Stimulated activated CD4-positive, alpha-beta T cell treated with anti-CD3 and anti-CD28 coated beads, Interleukin-4, amount 100 ng/mL, for 24 hours (primary cell): ENCODE measurements at regions not wholly inside any gene's neighbourhood (a gene's known extent, or its start where the extent isn't known, plus 50 kb on each side); places are given as distances from the start of the nearest gene placed in this dataset.
A peak's percentile ranks its signal among the peaks of the same experiment; 100 is the strongest.
"Not testable (repeated sequence)": the region's sequence is repeated elsewhere in the genome, so short reads cannot be mapped to it uniquely, and the experiment has no call there.

Experiments
- DNase-seq: peaks from one replicate; pipeline ENCODE4 v3.0.0-alpha.2; 2020

DNA sequence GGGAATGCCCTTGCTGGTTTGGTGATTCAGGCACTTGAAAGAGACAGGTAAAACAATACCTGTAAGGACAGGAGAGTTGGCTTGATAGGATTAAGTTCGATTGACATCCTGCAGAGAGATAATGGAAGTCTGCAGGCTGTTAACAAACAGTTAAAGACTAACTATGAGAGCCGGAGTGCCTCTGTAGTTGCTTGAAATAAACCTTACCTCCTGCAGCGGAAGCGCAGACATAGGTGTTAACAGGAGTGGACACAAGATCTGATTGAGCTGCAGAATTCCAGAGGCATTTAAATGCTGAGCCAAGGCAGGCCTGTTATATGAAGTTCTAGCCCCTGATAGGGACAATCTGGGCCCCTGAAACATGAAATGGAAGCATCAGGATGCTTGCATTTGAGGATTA lies 416.7 kb upstream of the MAOA start:
- no peak for DNase-seq

DNA sequence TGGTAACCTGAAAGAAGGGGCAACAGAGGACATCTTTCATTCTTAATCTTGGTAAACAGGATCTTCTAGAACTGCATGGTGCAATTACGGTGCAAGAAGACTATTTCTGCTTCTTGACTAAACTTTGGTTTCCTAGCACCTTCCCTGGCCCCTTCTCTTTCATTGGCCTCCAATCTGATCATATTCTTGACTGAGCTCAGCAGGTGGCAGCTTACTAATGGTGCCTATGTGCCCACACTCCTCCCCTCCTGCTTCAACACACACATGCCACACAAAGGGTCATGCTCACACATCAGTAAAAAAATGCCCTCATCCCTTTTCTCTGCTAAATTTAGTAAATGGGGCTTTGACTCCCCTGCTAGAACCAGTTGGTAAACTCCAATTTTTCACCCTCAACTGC lies 400.5 kb upstream of the MAOA start:
- DNase-seq = no peak

DNA sequence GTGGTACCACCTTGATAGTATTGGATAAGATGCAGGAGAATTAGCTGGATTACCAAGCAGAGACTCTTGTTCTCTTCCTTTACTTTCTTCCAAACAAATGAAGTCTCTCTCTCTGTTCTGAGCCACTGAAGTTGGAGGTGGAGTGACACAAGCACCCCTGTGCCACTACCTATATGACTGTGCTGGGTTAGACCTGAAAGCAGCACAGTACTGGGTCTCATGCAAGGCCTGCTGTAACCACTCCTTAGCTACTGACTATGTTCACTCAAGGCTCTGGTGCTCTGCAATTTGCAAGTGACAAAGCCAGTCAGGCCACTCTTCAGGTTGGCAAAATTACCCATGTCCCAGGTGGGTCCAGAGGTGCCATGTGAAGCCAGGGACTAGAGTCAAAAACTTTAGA lies 389.6 kb upstream of the MAOA start:
- DNase-seq = no peak

DNA sequence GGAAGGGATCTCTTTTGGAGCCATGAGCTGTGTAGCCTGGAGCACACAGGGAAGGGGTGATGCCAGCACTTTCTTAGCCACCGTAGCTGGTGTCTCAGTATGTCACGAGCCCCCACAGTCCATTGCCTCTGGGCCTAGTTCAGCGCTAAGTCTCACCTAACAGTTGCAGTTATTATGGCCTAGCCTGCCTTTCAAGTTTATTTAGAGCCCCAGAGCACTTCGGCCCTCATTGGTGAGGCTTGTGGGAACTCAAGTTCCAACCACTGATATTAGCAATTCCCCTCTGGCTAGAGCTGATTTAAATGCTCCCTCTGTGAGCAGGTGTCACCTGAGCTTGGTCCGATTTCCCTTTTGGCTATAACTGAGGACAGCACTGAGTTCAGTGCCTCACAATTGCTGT lies 388.4 kb upstream of the MAOA start:
- DNase-seq = no peak

DNA sequence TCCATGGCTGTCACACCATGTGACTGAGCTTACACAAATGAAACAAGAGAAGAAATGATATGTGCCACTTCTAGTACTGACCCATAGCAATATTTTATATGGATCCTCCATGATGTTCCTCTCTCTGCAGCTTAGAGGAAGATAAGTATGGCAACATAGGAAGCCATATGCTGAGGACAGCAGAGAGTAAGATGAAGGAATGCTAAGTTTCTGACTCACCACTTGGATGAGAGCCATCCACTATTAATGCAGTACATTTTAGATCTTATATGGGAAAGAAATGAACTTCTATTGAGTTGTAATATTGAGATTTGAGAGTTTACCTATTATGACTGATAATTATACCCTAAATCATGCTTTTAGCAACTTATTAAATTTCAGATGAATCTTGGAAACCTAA lies 386.9 kb upstream of the MAOA start:
- no peak for DNase-seq

DNA sequence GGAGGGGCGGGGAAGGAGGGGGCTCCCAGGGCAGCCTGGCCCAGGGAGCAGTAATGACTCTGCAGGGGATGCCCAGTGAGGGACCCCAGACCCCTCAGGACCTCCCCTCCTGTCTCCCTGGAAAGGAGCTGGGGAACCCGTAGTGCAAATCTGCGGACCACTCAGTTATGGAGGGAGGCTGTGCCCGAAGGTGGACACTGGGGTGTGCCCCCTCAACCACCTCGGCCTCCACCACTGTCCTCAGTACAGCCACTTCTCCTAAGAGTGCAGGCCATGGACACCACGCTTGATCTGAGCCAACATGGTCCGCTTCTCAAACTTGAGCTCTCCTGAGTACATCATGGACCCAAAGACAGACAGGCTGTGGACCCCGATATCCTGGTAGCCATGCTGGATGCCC lies 378.2 kb upstream of the MAOA start:
- DNase-seq = no peak

DNA sequence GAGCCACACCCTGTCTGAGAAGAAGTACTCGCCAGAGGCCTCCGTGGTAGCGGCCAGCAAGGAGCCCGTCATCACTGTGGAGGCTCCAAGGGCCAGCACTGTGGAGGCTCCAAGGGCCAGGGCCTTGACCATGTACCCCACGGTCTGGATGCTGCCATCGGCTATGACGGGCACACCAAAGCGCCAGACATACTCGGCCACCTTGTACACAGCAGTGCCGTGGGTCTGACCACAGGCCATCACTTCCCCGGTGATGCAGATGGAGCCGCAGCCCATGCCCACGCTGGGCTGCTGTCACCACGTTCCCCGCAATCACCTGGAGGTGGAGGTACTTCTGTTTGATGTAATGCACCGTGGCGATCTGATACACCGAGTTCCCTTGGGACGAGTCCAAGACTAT lies 377.7 kb upstream of the MAOA start:
- DNase-seq = no peak

DNA sequence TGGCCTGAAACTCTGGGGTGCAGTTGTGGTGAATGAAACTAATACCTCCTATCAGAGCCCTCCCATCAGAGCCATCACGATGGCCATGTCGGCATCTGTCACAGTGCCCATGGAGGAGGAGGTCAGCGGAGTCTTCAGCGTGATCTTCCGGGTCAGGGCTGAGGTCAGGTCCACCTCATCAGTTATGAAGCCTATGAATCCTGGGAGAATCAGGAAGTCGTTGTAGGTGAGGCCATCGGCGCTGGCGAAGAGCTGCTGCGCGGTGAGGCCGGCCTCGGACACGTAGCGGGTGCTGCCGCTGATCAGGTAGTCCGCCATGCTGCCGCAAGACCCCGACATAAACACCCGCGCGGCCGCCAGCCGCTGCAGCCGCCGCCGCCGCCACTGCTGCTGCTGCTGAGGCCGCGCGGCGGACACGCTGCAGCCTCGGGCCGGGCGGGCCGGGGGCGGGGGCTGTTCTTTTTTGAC lies 376.7 kb upstream of the MAOA start:
- DNase-seq = no peak

DNA sequence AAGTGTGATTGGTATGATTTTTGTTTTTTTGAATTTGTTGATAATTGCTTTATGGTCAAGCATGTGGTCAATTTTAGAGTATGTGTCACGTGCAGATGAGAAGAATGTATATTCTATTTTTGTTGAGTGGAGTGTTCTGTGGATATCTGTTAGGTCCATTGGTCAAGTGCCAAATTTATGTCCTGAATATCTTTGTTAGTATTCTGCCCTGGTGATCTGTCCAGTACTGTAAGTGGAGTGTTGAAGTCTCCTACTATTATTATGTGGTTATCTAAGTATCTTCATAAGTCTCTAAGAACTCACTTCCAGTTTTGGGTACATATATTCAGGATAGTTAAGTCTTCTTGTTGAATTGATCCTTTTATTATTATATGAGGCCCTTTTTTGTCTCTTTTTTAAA lies 372.9 kb upstream of the MAOA start:
- no peak for DNase-seq

DNA sequence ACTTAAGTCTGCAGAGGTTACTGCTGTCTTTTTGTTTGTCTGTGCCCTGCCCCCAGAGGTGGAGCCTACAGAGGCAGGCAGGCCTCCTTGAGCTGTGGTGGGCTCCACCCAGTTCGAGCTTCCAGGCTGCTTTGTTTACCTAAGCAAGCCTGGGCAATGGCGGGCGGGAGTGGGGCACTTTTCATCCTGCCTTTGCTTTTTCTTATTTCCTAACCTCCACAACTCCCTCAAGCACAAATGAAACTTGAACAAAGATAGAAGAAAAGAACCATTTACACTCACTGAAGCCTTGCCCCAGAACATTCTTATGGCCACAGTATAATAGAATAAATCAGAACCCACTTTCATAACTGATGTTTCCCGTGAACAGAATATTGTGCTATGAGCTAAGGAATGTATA lies 344.5 kb upstream of the MAOA start:
- DNase-seq = not testable (repeated sequence)

DNA sequence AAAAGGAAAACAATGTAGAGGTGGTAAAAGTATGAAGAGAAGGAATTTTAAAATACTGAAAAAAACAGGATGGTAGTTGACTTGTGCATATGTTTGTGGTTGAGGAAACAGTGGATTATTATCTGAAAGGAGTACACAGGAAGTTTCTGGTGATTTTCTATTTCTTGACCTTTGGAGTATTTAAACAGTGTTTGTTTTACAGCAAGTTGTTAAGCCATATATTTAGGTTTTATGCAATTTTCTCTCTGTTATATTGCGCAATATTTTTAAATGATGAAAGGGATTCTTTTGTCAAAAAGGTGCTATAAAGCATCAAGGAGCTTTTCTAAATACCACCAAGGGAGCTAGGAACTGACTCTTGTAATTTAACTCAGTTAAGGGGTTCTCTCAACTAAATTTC lies 343.1 kb upstream of the MAOA start:
- no peak for DNase-seq

DNA sequence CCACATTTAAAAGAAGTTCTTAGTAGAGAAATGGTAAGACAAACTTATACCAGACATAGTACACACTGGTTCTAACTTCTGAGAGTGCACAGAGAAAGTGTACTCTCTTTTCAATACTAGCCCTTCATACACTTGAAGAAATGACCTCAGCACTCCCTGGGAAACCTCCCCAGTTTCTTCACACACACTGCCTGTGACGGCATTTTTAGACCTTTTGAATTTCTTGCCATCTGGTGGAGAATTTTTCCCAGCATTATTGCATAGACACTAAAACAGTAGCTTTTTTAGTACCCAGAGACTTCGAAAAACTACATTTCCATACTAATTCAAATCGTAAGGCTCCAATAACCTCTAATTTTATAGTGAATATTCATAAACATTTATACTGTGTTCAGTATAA lies 341.6 kb upstream of the MAOA start:
- no peak for DNase-seq

DNA sequence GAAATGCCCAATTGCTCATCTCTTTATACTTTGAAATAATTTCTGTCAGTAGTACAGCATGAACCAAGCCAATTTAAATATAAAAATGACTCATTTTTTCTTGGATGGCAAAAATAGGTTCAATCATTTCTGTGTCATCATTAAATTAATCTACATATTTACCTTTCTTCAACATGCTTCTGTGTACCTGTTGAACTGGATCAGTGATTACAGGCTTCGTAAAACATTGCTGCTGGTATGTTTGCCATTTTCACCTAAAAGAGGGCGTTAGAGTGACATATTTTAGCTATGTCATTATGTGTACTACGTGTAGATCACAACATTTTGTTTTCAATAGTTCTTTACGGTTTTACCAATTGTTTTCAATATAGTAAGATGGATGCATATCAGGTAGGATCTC lies 340.5 kb upstream of the MAOA start:
- DNase-seq = no peak

DNA sequence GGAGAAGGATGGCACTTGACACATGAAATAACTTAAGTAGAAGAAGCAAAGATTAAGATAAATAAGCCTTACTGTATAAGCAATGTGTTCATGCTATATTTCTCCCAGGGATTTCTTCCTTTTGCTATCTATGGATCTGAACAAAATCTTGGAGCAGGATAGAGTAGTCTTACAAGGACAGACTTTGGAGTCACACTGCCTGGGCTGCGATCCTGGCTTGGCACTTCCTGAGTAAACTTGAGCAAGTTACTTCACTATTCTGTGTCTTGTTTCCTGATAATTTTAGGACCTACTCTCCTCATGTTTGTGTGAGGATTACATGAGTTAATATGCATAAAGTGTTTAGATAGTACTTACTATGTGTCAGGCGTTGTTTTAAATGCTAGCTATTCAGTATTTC lies 340.0 kb upstream of the MAOA start:
- no peak for DNase-seq

DNA sequence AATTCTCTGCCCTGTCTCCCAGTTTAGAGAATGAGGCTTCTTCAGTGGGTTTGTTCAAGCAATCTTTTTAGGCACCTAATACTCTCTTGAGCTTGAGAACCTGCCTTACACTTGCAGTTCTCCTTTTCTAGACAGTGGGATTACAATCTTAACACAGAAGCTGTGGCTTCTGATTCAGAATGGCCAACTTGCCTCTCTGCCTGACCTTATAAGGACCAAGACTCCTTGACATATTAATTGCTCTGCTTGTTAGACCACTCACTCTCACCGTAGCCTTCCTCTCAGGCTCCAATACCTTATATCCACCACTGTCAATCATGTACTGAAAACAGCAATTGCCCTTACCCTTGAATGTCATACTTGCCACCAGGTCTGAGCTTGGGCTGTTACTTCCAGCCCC lies 338.7 kb upstream of the MAOA start:
- no peak for DNase-seq

DNA sequence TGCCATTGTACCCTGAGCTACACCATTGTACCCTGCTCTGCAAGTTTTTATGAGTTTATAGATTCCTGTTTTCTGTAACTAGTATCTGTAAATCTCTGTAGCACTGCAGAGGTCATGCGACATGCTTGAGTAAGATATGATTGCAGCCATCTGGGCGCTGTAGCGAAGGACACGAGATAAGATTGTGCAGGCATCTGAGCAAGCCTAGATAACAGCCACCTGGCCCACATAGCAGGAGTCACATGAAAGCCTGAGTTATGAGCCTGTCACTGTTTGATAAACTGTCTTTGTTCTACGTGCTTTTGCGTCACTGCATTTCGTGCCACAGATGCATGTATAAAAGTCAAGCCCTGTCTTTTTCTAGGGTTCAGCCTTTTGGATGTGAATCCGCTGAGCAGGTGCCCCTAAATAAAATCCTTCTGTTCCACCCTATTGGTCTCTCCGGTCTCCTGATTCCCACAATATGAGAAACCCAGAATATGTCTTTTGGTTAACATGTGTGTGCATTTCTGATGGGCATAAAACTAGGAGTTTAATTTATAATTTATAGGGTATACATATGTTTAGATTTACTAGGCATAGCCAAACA lies 327.6 kb upstream of the MAOA start:
- DNase-seq = no peak

DNA sequence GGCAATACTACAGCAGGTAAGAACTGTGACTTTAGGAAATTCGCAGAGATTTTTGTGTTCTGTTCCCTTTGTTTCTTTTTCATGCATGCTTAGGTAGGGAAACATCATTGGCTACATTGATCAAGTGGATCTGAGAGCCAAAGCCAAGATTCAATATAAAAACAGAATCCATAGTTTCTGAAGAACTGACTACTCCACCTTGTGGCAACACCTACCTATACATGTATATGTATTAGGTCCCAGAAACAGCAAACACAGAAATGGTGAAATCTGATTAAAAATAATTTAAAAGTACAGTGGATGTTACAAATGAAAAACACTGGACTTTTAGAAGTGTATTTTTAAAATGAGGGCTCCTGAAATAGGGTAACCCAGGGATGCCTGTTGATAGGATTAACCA lies 322.6 kb upstream of the MAOA start:
- no peak for DNase-seq

DNA sequence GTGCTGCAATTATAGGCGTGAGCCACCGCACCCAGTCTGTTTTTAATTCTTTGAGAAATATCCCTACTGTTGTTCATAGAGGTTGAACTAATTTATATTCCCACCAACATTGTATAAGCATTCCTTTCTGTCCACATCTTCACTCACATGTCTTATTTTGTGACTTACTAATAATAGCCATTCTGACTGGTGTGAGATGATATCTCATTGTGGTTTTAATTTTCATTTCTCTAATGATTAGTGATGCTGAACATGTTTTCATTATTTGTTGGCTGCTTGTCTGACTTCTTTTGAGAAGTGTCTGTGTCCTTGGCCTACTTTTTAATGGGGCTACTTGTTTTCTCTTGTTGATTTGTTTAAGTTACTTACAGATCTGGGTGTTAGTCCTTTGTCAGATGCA lies 310.9 kb upstream of the MAOA start:
- DNase-seq = no peak

DNA sequence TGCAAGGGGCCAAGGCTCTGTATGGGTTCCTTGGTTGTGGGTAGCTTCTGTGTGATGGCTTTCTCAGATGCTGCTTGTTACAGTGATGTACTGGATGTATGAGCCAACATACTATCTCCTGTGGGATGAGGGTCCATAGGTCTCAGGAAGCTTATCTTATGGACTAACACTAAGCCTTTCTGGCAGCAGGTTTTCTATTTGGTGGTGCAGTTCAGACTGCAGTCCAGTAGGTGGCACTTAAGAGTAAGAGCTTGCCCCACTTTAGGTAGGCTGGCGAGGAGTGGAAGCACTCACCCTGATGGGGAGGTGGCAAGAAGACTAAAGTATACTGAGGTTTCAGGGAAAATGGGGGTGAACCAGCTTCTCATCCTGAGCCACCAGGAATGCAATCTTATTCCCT lies 306.7 kb upstream of the MAOA start:
- peak; percentile 30 for DNase-seq

DNA sequence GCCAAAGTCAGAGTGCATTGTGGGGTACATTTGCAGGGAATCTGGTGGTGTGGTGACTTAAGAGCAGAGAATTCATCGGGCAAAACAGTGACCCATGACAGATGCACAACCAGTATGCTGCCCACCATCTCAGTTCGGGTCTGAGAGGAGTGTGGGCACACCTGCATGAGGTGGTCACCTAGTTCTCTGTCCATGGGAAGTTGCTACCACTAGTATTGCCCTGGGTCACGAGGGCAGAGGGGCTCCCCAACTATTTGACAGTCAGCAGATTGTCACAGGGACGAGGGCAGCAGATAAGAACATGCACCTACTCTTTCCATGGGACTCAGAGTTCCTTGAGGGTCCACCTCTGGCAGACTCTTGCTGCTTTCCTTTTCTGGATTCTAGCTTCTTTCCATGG lies 305.2 kb upstream of the MAOA start:
- no peak for DNase-seq

DNA sequence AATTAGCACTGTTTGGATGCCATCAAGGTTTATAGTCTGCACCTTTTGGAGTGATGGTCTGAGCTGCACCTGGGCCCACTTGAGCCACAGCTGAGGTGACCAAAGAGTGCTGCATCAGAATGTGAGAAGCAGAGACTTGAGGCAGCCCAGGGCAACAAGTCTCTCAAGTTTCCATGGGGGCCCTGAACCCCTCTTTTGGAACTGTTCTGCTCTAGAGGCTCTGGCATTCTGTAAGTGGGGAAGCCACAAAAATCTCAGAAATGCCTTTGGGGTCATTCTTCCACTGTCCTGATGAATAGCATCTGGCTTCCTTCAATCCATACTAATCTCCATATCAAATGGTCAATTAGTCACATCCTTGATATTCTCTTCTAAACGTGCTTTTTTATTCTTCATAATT lies 298.4 kb upstream of the MAOA start:
- DNase-seq = no peak

DNA sequence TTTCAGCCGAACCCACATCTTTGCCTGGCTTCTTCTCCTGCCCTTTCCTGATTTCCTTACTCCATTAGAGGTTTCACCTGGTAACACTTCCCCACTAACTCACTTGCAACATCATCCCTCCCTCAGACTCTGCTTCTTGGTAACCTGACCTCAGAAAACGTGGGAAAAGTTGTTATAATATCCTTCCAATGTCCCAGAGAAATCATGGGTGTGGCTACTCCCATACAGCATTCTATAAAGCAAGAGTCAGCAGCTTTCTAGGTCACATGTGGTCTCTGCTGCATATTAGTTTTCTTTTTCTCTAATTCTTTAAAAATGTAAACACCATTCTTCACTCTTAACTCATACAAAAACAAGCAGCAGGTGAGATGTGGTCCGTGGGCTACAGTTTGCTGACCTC lies 283.1 kb upstream of the MAOA start:
- no peak for DNase-seq

DNA sequence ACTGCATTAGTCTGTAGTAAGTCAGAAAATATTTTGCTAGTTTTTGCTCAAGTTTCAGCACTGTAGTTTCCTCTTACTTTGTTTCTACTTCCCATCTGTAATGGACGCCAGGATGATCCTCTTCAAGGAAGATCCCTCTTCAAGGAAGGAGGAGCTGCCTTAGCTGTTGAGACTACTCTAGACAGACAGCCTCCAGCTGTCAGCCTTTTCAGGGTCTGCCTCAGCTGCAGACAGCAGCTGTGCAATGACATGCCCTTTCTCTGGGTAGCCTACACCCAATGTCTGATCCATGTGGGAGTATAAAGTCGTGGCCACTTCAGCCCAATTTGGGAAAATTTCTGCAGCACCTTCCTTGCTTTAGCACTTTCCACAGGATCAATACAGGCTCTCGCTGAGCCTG lies 281.0 kb upstream of the MAOA start:
- DNase-seq = no peak

DNA sequence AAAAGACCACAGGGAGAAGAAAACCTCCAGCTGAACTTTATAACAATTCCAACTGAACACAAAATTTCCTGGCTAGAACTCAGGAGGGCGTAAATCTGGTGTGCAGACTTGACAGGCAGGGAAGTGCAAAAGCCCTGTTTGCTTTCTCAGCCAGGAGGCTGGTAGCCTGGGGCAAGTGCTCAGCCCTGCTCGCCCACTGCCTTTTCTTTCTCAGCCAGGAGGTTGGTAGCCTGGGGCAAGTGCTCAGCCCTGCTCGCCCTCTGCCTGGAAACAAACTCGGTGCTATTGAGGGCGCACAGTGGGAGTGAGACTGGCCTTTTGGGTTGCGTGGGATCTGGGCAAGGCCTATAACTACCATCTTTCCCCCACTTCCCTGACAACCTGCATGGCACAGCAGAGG lies 275.4 kb upstream of the MAOA start:
- DNase-seq = no peak

DNA sequence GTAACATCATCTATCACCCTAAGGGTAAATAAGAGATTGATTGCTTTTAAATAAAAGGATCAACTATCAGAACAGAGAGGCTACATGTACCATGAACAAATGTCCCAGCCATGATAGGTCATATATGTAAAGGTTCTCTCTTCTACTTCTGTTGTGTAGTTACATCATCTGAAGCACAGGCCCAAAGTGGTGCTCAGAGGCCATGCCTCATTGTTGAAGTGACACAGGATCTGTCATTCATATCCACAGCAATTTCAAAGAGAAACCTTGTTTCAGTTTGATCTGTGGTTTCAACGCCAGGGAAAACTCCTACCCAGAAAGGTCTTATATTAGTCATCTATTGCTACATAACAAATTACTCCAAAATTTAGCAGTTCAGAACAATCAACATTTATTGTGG lies 269.2 kb upstream of the MAOA start:
- DNase-seq = no peak

DNA sequence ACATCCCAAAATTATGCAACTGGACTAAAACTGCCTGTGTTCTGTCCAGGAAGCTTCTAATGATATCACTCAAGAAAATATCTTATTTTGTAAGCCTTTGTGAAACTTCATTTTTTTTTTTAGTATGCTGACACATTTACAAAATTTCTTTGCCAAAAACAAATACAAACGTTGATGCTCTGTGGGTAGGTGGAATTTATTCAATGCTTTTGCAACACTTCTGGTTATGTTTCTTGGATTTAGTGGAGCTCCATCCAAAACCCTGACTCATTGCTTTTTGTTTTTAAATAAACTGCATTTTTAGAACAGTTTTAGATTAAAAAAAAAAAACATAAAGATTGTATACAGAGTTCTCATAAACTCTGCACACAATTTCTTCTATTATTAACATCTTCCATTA lies 250.9 kb upstream of the MAOA start:
- DNase-seq = no peak
